Thyroid gland (tissue), 4 donors: ENCODE measurements at regions not wholly inside any gene's neighbourhood (a gene's known extent, or its start where the extent isn't known, plus 50 kb on each side); places are given as distances from the start of the nearest gene placed in this dataset.

Experiments
- CTCF ChIP-seq, 6 experiments: fragments of 200-600 bp in 3 of 6; fragments of 450-650 bp in 3 of 6; sonication (generic) in 3 of 6; IDR thresholded peaks; one replicate each; pipeline ENCODE4 v1.5.1; 2016 to 2019; ENCODE audit warnings: antibody characterized with exemption in 6 of 6, mild to moderate bottlenecking in 2 of 6, inconsistent platforms in 1 of 6, moderate library complexity in 1 of 6
- POLR2A ChIP-seq, 2 donors: fragments of 450-650 bp; IDR thresholded peaks; one replicate each; pipeline ENCODE4 v1.6.1; 2017; ENCODE audit warnings: antibody characterized with exemption in 2 of 2, mild to moderate bottlenecking in 2 of 2, moderate library complexity in 1 of 2

GRCh38 chr7:35513195-35513594, 181.7 kb downstream of the HERPUD2 start:
- no peak for TF ChIP-seq CTCF (IDR thresholded peaks at IDR 0.05)
- no peak for TF ChIP-seq POLR2A (IDR thresholded peaks at IDR 0.05)
